22Rv1 (cell line): ENCODE measurements at regions not wholly inside any gene's neighbourhood (a gene's known extent, or its start where the extent isn't known, plus 50 kb on each side); places are given as distances from the start of the nearest gene placed in this dataset.

Source experiments
- CTCF ChIP-seq: fragments of 450-650 bp; IDR thresholded peaks from 2 replicates; pipeline ENCODE4 v1.5.1; 2017; ENCODE audit warnings: mild to moderate bottlenecking
- ZFX ChIP-seq: fragments of 450-650 bp; IDR thresholded peaks from 2 replicates; pipeline ENCODE4 v1.6.1; 2017; ENCODE audit warnings: antibody characterized with exemption, borderline replicate concordance

- TF ChIP-seq CTCF (no peak), ZFX (no peak)
These were observed 461.2 kb downstream of the MEIS1 start for GRCh38 chr2:66896131-66896530.
